Type B pancreatic cell (in vitro differentiated cells): ENCODE measurements at regions not wholly inside any gene's neighbourhood (a gene's known extent, or its start where the extent isn't known, plus 50 kb on each side); places are given as distances from the start of the nearest gene placed in this dataset.

Source experiments
- DNase-seq: peaks from one replicate; pipeline ENCODE4 v3.0.0; 2021; ENCODE audit warnings: mixed read lengths; ENCODE audit not compliant: unreplicated experiment; ENCODE audit errors: extremely low spot score
- H3K27ac Mint-ChIP-seq: 2 replicates; pipeline ENCODE4 v1.8.0; 2021; ENCODE audit warnings: mild to moderate bottlenecking, mixed read lengths
- H3K27me3 Mint-ChIP-seq: 2 replicates; pipeline ENCODE4 v1.8.0; 2021; ENCODE audit warnings: mixed read lengths
- H3K36me3 Mint-ChIP-seq: 2 replicates; pipeline ENCODE4 v1.8.0; 2021; ENCODE audit warnings: mixed read lengths
- H3K4me1 Mint-ChIP-seq: one replicate; pipeline ENCODE4 v1.8.0; 2021; ENCODE audit warnings: mixed read lengths; ENCODE audit not compliant: unreplicated experiment
- H3K4me3 Mint-ChIP-seq: 2 replicates; pipeline ENCODE4 v1.8.0; 2021; ENCODE audit warnings: mild to moderate bottlenecking, mixed read lengths
- H3K9me3 Mint-ChIP-seq: 2 replicates; pipeline ENCODE4 v1.8.0; 2021; ENCODE audit warnings: mixed read lengths
- TF ChIP-seq, protein P1 (sequence below): fragments of 200-600 bp; sonication (generic); conservative IDR thresholded peaks from 2 replicates; pipeline ENCODE4 v1.5.0; 2021; ENCODE audit warnings: antibody characterized with exemption, mild to moderate bottlenecking

DNA sequence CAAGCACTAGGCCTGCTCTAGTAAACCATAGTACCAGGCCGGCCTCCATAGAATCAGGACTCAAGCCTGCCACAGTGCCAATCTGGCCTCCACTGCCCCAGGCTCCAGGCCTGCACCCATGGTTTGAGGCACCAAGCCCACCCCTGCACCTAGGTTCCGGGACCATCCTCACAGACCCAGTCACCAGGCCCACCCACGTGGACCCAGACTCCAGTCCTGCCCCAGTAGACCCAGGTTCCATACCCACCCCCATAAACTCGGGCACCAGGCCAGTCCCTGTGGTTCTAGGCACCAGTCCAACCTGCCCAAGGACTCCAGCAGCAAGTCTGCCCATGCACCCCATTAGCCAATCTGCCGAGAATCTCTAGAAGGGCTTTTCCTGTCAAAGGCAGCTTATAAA lies 501.8 kb upstream of the TMPO start:
- Mint-ChIP-seq H3K27me3 (peaks cover 5% of the 10 kb centered on the region), H3K36me3 (no peaks in the 10 kb centered on the region), H3K4me3 (no peak overlapping the region), H3K9me3 (no peaks in the 10 kb centered on the region), H3K4me1 (no peaks in the 10 kb centered on the region), H3K27ac (no peak overlapping the region)
- DNase-seq, result no peak
- TF ChIP-seq, protein P1, sequence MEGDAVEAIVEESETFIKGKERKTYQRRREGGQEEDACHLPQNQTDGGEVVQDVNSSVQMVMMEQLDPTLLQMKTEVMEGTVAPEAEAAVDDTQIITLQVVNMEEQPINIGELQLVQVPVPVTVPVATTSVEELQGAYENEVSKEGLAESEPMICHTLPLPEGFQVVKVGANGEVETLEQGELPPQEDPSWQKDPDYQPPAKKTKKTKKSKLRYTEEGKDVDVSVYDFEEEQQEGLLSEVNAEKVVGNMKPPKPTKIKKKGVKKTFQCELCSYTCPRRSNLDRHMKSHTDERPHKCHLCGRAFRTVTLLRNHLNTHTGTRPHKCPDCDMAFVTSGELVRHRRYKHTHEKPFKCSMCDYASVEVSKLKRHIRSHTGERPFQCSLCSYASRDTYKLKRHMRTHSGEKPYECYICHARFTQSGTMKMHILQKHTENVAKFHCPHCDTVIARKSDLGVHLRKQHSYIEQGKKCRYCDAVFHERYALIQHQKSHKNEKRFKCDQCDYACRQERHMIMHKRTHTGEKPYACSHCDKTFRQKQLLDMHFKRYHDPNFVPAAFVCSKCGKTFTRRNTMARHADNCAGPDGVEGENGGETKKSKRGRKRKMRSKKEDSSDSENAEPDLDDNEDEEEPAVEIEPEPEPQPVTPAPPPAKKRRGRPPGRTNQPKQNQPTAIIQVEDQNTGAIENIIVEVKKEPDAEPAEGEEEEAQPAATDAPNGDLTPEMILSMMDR, result no peak

DNA sequence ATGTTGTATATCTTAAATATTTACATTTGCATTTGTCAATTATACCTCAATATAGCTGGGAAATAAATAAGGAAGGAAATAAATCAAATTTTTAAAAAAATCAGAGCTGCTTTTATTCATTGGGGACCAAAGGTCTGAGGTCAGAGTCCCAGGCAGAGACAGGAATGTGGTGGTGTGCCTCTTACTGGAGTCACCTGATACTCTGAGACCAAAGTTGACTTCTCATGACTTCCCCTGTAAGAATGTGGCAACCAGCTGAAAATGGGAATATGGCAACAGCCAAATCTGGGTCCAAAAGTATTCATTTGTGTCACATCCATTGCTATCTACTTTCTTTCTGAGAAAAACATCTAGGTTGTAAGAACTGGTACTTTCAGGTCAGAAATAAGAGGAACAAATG lies 496.6 kb upstream of the TMPO start:
- H3K36me3 Mint-ChIP-seq, result no peaks in the 10 kb centered on the region
- TF ChIP-seq, protein P1, result no peak
- H3K9me3 Mint-ChIP-seq, result peaks cover 4% of the 10 kb centered on the region
- peaks cover 5% of the 10 kb centered on the region for H3K4me1 Mint-ChIP-seq
- peaks cover 28% of the 10 kb centered on the region for H3K27me3 Mint-ChIP-seq
- no peak overlapping the region for H3K4me3 Mint-ChIP-seq
- no peak for DNase-seq
- H3K27ac Mint-ChIP-seq, result no peak overlapping the region

DNA sequence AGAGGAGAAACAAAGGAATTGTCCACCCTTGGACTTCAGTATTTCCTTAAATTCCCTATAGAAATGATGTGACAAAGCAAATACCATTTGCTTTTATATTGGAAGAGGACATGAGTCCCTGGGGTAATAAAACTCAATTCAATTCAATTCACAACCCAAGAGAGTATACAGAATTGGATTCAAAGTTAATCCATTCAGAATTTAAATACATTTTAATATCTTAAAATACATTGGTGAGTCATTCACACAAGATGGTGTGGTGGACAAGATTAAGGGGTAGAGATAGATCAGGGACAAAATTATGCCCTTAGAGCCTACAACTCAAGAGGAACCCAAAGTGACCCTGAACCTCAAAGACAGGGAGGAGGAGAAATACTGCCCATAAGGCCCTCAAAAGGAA lies 495.0 kb upstream of the TMPO start:
- TF ChIP-seq, protein P1, result no peak
- peaks cover 5% of the 10 kb centered on the region for H3K4me1 Mint-ChIP-seq
- no peaks in the 10 kb centered on the region for H3K36me3 Mint-ChIP-seq
- no peak overlapping the region for H3K4me3 Mint-ChIP-seq
- no peak for DNase-seq
- H3K27ac Mint-ChIP-seq, result no peak overlapping the region
- H3K27me3 Mint-ChIP-seq, result peaks cover 30% of the 10 kb centered on the region
- peaks cover 4% of the 10 kb centered on the region for H3K9me3 Mint-ChIP-seq

DNA sequence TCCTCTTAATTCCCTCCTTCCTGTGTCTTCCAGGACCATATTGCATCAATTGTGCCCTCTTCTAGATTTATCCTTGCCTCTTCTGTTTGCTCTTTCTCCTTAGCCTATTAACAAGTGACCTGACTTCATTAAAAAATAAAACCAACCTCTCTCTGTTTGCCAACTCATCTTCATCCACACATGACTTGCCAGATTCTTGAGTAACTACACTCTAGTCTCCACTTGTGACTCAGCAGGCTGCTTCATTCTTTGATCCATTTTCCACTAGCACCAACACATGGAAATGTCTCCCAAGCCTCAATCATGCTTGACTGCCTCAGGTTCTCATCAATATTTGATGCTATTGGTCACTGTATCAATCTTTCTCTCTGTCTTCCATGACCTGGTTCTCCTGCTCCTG lies 492.4 kb upstream of the TMPO start:
- H3K36me3 Mint-ChIP-seq, result no peaks in the 10 kb centered on the region

DNA sequence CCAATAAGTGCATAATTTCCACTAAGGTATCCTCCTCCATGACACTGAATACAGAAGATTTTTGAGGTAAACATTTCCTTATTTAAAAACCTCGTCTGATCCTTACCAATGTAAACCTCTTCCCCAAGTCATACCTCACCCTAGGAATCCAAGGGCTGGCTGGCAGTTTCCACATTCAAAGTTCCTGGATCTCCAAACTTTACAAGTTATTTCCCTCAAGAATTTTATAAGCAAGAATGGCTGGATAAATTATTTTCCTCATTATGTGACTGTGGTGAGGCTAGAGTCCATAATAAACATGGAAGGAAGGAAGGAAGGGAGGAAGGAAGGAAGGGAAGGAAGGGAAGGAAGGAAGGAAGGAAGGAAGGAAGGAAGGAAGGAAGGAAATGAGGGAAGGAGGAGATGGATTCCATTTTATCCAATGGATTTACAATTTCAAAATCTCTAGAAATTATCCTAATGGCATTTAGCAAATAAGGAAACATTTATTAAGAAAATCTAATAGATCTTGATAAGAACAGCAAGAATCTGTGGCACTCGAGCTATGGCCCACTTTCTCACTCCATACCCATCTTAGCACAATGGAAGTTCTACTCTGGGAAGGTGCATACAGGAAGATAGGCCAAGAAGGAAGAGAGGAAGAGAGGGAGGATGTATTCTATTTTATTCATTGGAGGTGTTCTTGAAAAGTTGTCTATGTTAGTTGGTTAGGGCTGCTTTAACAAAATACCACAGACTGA lies 477.8 kb upstream of the TMPO start:
- TF ChIP-seq, protein P1, result no peak
- peaks cover 6% of the 10 kb centered on the region for H3K9me3 Mint-ChIP-seq
- H3K27me3 Mint-ChIP-seq, result peaks cover 5% of the 10 kb centered on the region
- H3K4me1 Mint-ChIP-seq, result no peaks in the 10 kb centered on the region
- H3K36me3 Mint-ChIP-seq, result no peaks in the 10 kb centered on the region
- H3K27ac Mint-ChIP-seq, result no peak overlapping the region
- DNase-seq, result no peak
- H3K4me3 Mint-ChIP-seq, result no peak overlapping the region

More for the DNA sequence above, 492.4 kb upstream of the TMPO start:
- no peak for DNase-seq
- Mint-ChIP-seq H3K27ac (no peak overlapping the region), H3K27me3 (peaks cover 30% of the 10 kb centered on the region), H3K4me3 (no peak overlapping the region), H3K9me3 (peaks cover 4% of the 10 kb centered on the region), H3K4me1 (peaks cover 5% of the 10 kb centered on the region)
- TF ChIP-seq, protein P1, result no peak

DNA sequence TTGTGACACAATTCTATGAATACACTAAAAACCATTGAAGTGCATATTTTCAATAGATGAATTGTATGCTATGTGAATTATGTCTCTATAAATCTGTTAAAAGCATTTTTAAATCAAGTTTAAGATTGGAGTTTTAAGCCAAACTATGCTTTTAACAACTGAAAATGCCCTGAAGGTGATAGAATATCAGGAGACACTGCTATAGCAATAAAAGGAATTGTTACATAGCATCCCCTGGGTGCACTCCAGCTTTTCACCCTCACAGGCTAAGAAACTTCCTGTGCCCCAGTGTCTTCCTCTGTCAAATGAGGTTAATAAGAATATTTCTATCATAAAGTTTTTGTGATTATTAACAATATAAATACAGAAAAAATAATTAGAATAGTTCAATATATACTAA lies 472.7 kb upstream of the TMPO start:
- H3K27me3 Mint-ChIP-seq, result no peaks in the 10 kb centered on the region
- TF ChIP-seq, protein P1, result no peak
- DNase-seq, result no peak

More for the DNA sequence above, 472.7 kb upstream of the TMPO start:
- H3K36me3 Mint-ChIP-seq, result no peaks in the 10 kb centered on the region
- no peak overlapping the region for H3K27ac Mint-ChIP-seq
- H3K4me3 Mint-ChIP-seq, result no peak overlapping the region
- H3K4me1 Mint-ChIP-seq, result no peaks in the 10 kb centered on the region
- peaks cover 6% of the 10 kb centered on the region for H3K9me3 Mint-ChIP-seq
